AG10803 (cell line): ENCODE measurements at regions not wholly inside any gene's neighbourhood (a gene's known extent, or its start where the extent isn't known, plus 50 kb on each side); places are given as distances from the start of the nearest gene placed in this dataset.
"Not testable (repeated sequence)": the region's sequence is repeated elsewhere in the genome, so short reads cannot be mapped to it uniquely, and the experiment has no call there.

ENCODE experiments used
- DNase-seq: peaks from one replicate; pipeline ENCODE4 v3.0.0; 2010; ENCODE audit warnings: low read depth
- H3K4me3 ChIP-seq: 2 replicates; pipeline ENCODE4 v1.5.1; 2011; ENCODE audit warnings: mild to moderate bottlenecking, low read length, control low read depth
- TF ChIP-seq, protein P1 (sequence below): conservative IDR thresholded peaks from 2 replicates; pipeline ENCODE4 v1.5.1; 2011; ENCODE audit warnings: mild to moderate bottlenecking, low read length, control low read depth, inconsistent platforms

DNA sequence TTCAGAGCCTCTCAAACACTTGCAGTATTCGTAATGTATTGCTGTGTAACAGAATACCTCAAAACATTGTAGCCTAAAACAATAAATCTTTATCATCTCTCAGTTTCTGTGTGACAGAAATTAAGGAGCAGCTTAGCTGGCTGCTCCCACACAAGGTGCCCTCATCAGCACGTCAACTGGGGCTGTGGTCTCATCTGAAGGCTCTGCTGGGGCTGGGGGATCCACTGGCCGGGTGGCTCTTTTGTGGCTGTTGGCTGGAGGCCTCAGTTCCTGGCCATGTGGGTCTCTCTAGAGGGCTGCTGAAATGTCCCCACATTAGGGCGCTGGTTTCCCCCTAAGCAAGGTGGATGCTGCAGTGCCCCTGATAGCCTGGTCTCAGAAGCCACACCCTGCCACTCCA is 113.4 kb upstream of the CIBAR2 start:
- TF ChIP-seq, protein P1, sequence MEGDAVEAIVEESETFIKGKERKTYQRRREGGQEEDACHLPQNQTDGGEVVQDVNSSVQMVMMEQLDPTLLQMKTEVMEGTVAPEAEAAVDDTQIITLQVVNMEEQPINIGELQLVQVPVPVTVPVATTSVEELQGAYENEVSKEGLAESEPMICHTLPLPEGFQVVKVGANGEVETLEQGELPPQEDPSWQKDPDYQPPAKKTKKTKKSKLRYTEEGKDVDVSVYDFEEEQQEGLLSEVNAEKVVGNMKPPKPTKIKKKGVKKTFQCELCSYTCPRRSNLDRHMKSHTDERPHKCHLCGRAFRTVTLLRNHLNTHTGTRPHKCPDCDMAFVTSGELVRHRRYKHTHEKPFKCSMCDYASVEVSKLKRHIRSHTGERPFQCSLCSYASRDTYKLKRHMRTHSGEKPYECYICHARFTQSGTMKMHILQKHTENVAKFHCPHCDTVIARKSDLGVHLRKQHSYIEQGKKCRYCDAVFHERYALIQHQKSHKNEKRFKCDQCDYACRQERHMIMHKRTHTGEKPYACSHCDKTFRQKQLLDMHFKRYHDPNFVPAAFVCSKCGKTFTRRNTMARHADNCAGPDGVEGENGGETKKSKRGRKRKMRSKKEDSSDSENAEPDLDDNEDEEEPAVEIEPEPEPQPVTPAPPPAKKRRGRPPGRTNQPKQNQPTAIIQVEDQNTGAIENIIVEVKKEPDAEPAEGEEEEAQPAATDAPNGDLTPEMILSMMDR, result no peak
- H3K4me3 ChIP-seq, result no peak overlapping the region
- no peak for DNase-seq

DNA sequence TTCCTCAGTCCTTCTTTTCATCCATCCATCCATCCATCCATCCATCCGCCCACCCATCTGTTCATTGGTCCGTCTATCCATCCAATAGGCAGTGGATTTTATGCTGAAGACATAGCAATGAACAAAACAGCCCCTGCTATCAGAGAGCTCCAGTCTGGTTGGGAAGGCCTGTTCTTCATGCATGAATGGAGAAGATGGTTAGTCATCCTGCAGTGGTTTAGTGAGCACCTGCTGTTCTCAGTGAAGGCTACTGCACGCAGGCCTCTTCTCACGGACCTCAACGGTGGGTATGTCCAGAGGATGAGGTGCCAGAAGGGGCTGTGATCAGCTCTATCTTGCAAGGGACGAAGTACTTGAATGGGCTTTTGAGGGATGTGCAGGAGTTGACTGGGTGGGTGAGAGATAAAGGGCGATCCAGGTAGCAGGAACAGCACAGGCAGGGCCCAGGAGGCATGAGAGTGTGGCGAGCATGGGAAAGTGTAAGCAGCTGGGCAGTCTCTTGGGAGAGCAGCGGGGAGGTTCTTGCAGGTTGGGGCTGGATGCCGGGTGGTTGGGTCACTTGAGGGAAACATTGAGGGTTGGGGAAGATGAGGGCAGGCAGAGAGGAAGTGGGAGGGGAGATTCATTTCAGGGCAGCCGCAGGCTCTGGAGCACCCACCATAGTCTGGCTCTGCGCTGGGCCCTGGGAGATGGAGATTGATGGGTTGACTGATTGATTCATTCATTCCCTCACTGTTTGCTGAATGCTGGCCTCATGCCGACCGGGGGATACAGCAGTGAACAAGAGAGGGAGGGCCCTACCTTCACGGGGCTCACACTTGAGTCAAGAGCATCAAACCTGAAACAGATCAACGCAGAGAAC is 115.0 kb upstream of the CIBAR2 start:
- TF ChIP-seq, protein P1, result no peak
- no peak for DNase-seq
- no peak overlapping the region for H3K4me3 ChIP-seq

DNA sequence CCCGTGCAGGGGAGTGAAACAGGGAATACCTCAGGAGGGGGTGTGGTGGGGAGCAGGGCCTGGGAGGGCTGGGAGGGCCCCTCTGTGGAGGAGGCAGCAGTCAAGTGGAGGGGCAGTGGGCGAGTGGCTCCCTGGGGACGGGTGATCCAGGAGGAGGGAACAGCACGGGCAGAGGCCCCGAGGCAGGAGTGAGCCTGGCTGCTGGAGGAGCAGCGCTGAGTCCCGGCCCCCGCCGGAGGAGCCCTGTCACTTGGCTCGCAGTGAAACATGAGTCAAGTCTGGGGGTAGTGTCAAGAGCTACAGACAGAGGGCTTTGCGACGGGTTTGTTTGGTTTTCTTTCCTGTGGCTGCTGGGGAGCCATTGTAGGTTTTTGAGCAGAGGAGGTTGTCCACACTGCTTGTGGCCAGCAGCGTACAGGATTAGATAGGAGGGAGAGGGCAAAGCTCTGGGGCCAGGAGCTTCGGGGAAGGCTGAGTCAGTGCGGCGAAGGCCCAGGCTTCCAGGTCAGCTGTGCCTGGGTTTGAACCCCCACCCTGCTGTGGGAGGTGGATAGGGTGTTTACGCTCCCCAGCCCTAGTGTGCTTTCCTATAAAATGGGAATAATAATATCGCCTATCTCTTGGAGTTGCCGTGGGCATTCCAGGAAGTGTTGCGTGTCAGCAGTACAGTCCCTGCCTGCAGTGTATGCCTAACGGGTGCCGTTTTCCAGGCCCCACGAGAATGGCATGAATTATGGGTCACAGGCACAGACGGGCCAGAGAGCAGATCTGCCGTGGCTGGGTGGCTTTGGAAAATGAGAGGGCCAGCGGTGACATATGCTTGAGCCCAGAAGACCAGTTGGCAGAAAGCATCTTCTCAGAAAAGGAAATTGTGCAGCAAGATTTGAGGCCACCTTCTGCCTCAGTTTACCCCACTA is 115.9 kb upstream of the CIBAR2 start:
- no peak overlapping the region for H3K4me3 ChIP-seq
- TF ChIP-seq, protein P1, result peak; percentile 36
- peak; percentile 61 for DNase-seq

DNA sequence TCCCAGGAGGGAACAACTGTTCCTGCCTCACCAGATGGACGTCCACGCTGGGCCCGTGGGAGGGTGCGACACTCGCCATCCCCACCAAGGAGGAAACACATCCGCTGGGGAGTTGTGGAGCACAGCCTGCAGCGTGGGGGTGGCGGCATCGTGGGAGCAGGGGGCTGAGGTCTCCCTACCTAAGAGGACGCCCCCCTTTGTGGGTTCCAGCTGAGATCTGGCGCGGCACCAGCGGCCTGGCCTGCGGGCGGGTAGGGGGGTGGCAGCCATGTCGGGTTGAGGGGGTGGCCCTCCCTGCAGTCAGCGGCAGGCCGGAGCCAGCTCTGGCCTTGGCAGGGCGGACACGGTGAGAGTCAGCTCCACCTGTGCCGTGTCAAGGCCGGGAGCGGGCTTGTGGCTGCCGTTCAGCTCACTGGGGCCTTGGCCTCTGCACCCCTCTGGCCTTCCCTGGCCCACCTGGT is 116.7 kb upstream of the CIBAR2 start:
- TF ChIP-seq, protein P1, result no peak
- no peak for DNase-seq
- no peak overlapping the region for H3K4me3 ChIP-seq

DNA sequence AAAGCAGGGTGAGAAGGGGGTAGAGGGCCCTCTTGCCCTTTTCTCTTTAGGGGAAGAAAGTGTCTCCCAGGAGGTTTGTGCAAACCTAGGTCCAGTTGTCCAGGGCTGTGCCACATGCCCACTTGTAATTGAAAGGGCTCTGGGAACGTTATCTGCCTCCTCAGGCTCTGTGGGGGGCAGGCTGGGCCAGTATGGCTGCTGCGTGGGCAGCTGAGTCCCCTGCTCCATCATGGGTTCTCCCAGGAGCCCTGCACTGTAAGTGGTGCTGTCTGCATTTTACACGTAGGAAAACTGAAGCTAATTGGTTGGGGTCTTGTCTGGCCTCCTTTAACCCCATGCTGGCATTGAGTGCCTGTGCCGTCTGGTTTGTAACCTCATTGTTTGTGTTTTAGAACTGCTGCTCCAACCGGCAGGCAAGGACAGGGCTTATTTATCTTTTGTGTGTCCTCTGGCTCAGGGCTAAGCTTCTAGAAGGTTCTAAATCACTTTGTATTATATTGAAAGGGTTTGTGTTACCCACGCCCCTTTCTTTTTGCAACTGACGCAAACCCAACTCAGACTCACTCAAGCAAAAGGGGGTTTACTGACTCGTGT is 117.7 kb upstream of the CIBAR2 start:
- DNase-seq, result no peak
- H3K4me3 ChIP-seq, result no peak overlapping the region
- TF ChIP-seq, protein P1, result no peak

DNA sequence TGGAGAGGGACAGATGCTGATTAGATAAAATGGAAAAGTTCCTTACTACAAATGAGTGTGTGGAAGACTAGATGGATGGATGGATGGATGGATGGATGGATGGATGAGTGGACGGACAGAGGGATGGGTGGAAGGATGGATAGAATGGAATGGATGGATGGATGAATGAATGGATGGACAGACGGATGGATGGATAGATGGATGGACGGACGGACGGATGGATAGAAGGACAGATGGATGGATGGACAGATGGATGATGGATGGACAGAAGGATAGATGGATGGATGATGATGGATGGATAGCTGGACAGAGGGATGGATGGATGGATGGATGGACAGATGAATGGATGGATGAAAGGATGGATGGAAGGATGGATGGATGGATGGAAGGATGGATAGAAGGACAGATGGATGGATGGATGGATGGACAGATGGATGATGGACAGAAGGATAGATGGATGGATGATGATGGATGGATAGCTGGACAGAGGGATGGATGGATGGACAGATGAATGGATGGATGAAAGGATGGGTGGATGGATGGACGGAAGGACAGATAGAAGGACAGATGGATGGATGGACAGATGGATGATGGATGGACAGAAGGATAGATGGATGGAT is 118.6 kb upstream of the CIBAR2 start:
- not testable (repeated sequence) for H3K4me3 ChIP-seq

DNA sequence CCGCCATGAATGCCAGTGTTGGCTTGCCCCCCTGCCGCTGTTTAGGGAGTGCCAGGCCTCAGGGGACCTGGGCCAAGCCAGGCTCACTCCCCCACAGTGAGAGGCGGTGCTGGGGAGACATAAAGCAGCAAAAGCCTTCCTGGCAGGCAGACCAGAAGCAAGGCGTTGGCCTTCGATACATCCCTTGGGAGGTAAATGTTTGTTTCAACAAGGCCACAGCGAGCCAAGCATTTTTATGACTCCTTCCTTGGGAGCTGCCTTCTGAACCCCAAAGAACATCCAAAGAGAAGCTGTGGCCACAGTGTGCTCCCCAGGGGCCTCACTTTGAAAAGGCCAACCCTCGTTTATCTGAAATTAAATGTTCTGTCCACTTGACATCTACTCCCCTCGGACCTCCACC is 119.7 kb upstream of the CIBAR2 start:
- TF ChIP-seq, protein P1, result no peak
- DNase-seq, result peak; percentile 83

More for the DNA sequence above, 118.6 kb upstream of the CIBAR2 start:
- not testable (repeated sequence) for DNase-seq

More for the DNA sequence above, 119.7 kb upstream of the CIBAR2 start:
- no peak overlapping the region for H3K4me3 ChIP-seq
